ENCODE measurements at regions not wholly inside any gene's neighbourhood (a gene's known extent, or its start where the extent isn't known, plus 50 kb on each side); places are given as distances from the start of the nearest gene placed in this dataset.

DNA sequence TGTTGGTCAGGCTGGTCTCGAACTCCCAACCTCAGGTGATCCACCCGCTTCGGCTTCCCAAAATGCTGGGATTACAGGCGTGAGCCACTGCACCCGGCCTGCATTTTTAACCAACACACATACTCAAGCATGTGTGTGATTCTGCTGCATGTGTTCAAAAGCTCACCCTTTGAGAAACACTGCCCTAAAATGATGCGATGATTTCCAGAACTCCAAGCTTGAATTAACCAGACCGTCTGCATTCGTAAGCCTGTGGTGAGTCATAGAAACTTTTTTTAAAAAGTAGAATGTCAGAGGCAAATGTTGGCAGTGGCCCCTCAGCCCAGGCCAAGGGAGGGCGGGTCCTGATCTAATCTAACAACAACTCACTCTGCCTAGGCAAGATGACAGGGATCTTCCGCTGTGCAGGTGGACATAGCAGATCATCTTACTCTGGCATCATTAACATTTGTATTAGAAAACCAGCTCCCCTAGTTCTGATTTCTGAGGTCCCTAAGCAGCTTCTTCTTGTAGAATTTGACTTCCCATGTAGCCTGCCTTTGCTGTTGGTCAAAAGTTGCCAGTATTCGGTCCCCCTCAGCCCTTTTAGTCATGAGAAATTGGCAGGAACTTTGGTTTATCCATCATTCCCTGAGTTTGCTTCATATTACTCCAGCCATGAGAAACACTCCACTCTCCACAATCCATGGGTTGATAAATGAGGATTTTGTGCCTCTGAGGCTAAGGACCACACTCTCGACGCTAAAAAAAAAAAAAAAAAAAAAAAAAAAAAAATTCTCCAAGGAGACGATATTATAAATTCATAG, 190.4 kb downstream of the SKIDA1 start:
- DNase-seq (no peak), ATAC-seq (no peak)
- POLR2A ChIA-PET = no interaction called here
- Mint-ChIP-seq H3K4me3 (no peak overlapping the region), H3K9me3 (peaks cover 2% of the 10 kb centered on the region), H3K36me3 (ENCODE audit: low read depth) (no peaks in the 10 kb centered on the region), H3K27ac (no peak overlapping the region), H3K27me3 (peaks cover 1% of the 10 kb centered on the region), H3K4me1 (ENCODE audit: low read depth) (no peaks in the 10 kb centered on the region)
- TF ChIP-seq, protein P1, sequence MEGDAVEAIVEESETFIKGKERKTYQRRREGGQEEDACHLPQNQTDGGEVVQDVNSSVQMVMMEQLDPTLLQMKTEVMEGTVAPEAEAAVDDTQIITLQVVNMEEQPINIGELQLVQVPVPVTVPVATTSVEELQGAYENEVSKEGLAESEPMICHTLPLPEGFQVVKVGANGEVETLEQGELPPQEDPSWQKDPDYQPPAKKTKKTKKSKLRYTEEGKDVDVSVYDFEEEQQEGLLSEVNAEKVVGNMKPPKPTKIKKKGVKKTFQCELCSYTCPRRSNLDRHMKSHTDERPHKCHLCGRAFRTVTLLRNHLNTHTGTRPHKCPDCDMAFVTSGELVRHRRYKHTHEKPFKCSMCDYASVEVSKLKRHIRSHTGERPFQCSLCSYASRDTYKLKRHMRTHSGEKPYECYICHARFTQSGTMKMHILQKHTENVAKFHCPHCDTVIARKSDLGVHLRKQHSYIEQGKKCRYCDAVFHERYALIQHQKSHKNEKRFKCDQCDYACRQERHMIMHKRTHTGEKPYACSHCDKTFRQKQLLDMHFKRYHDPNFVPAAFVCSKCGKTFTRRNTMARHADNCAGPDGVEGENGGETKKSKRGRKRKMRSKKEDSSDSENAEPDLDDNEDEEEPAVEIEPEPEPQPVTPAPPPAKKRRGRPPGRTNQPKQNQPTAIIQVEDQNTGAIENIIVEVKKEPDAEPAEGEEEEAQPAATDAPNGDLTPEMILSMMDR (IDR thresholded peaks at IDR 0.05) = no peak
- intact Hi-C loops (cut with micrococcal nuclease) = no loop called here
- CTCF ChIA-PET = no interaction called here

DNA sequence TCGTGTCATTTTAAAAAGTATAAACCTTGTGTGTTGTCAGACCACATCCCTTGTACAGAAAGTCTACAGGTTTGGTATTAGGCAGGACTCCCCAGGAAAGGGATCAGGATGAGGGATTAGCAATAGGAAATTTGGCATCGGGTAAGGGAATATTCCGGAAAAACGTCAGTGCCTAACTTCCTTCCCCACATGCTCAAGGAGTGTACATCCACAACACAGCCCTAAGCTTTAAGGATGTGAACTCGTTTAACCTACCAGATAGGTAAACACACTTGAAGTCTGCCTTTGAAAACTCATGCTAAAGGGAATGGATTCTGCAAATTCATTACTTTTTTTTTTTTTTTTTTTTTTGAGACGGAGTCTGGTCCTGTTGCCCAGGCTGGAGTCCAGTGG, 194.9 kb downstream of the SKIDA1 start:
- ATAC-seq = no peak
- H3K27me3 Mint-ChIP-seq = no peaks in the 10 kb centered on the region
- TF ChIP-seq, protein P1 (IDR thresholded peaks at IDR 0.05) = no peak
- no peaks in the 10 kb centered on the region for H3K36me3 Mint-ChIP-seq (ENCODE audit: low read depth)
- DNase-seq = no peak
- no peak overlapping the region for H3K27ac Mint-ChIP-seq
- CTCF ChIA-PET = no interaction called here
- H3K9me3 Mint-ChIP-seq = no peaks in the 10 kb centered on the region
- intact Hi-C loops (cut with micrococcal nuclease) = no loop called here
- POLR2A ChIA-PET = no interaction called here
- H3K4me3 Mint-ChIP-seq = no peak overlapping the region
- H3K4me1 Mint-ChIP-seq (ENCODE audit: low read depth) = no peaks in the 10 kb centered on the region

DNA sequence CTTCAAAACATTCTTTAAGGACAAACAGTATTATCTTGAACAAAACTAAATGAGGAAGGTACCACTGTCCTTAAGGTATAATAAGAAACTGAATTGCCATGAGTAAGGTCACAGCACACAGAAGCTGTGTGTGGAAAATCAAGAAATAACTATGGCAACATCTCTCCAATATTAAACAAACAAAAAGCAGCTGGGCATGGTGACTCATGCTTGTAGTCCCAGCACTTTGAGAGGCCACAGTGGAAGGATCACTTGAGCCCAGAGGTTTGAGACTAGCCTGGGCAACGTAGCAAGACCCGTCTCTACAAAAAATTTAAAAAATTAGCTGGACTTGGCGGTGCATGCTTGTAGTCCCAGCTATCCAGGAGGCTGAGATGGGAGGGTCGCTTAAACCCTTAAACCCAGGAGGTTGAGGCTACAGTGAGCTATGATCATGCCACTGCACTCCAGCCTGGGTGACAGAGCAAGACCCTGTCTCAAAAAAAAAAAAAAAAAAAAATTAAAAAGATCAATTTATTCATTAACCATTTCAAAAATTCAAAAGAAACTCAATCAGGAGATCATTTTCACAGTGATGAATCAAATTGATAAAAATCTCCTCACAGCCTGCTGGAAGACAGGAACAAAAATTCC, 195.4 kb downstream of the SKIDA1 start:
- DNase-seq = no peak
- POLR2A ChIA-PET = no interaction called here
- H3K27me3 Mint-ChIP-seq = no peaks in the 10 kb centered on the region
- H3K36me3 Mint-ChIP-seq (ENCODE audit: low read depth) = no peaks in the 10 kb centered on the region
- CTCF ChIA-PET = no interaction called here
- TF ChIP-seq, protein P1 (IDR thresholded peaks at IDR 0.05) = no peak
- no peaks in the 10 kb centered on the region for H3K4me1 Mint-ChIP-seq (ENCODE audit: low read depth)
- intact Hi-C loops (cut with micrococcal nuclease) = no loop called here
- H3K4me3 Mint-ChIP-seq = no peak overlapping the region
- no peak overlapping the region for H3K27ac Mint-ChIP-seq
- no peaks in the 10 kb centered on the region for H3K9me3 Mint-ChIP-seq
- ATAC-seq = no peak

DNA sequence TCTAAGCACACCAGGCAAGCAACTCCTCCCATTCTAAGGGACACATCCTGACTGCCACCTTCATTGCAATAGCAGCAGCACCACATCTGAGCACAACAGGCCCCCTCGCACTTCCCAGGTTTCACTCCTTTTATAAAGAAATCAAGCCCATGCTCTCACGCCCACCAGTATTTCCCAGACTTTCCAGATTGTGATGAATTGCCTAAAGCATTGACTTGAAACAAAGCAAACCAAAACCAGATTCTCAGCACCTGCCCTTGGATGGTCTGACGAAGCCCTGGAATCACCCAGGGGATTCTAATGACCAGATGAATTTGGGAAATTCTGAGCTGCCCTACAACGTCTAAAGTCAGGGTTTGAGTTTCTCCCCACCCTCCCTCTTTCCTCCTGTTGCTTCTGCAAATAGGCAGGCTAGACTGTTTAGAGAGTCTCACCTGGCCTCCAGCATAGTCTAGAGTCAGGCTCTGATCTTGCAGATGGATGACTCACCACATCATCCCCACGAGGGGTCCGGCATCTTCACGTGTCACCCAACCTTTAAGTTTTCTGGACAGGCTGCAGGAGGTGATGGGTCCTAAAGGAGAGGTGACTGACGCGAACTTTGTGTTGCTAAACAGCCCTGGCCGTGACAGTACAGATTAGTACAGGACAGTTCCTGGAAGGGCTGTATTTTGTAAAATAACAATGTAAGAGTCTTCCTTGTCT, 198.0 kb downstream of the SKIDA1 start:
- CTCF ChIA-PET = no interaction called here
- Mint-ChIP-seq H3K4me3 (no peak overlapping the region), H3K4me1 (ENCODE audit: low read depth) (no peaks in the 10 kb centered on the region), H3K36me3 (ENCODE audit: low read depth) (no peaks in the 10 kb centered on the region), H3K27me3 (no peaks in the 10 kb centered on the region), H3K9me3 (no peaks in the 10 kb centered on the region), H3K27ac (no peak overlapping the region)
- intact Hi-C loops (cut with micrococcal nuclease) = no loop called here
- ATAC-seq (peak; percentile 42), DNase-seq (peak; percentile 14)
- POLR2A ChIA-PET = no interaction called here
- TF ChIP-seq, protein P1 (IDR thresholded peaks at IDR 0.05) = no peak
